ENCODE measurements at regions not wholly inside any gene's neighbourhood (a gene's known extent, or its start where the extent isn't known, plus 50 kb on each side); places are given as distances from the start of the nearest gene placed in this dataset.

GRCh38 chr3:5757213-5757804, 569.8 kb downstream of the EDEM1 start:
- H3K27ac Mint-ChIP-seq = no peak overlapping the region
- no peak overlapping the region for H3K4me3 ChIP-seq (ENCODE audit: low read length)
- peaks cover 0 to 10% (median 0%) of the 10 kb centered on the region in 11 donors for H3K9me3 Mint-ChIP-seq
- H3K4me3 Mint-ChIP-seq = no peak overlapping the region
- H3K9me3 ChIP-seq (ENCODE audit: control insufficient read depth in 2 of 3, low read length in 3 of 3) = no peaks in the 10 kb centered on the region
- no peaks in the 10 kb centered on the region for H3K27me3 ChIP-seq (ENCODE audit: control insufficient read depth in 2 of 2, insufficient read depth in 2 of 2, low read length in 2 of 2)
- no peaks in the 10 kb centered on the region for H3K36me3 ChIP-seq (ENCODE audit: control insufficient read depth in 2 of 3, insufficient read depth in 3 of 3, low read length in 3 of 3)
- ChIA-PET POLR2A (no interaction called here), CTCF (no interaction called here)
- ATAC-seq (no peak), DNase-seq (no peak)
- peaks cover 0 to 1% (median 0%) of the 10 kb centered on the region in 7 donors for H3K4me1 Mint-ChIP-seq
- peaks cover 0 to 6% (median 0%) of the 10 kb centered on the region in 5 donors for H3K27me3 Mint-ChIP-seq
- intact Hi-C loops (cut with micrococcal nuclease) = no loop called here
- no peaks in the 10 kb centered on the region for H3K36me3 Mint-ChIP-seq
- no peaks in the 10 kb centered on the region for H3K4me1 ChIP-seq (ENCODE audit: control insufficient read depth in 2 of 2, insufficient read depth in 2 of 2, low read length in 2 of 2)
- no peak overlapping the region for H3K27ac ChIP-seq (ENCODE audit: low read depth, low read length)

- Mint-ChIP-seq H3K4me1 (peaks cover 0 to 1% (median 0%) of the 10 kb centered on the region in 7 donors), H3K36me3 (no peaks in the 10 kb centered on the region), H3K27ac (no peak overlapping the region), H3K27me3 (peaks cover 0 to 6% (median 0%) of the 10 kb centered on the region in 5 donors), H3K9me3 (peaks cover 0 to 6% (median 0%) of the 10 kb centered on the region in 11 donors), H3K4me3 (no peak overlapping the region)
- DNase-seq (no peak), ATAC-seq (no peak)
- H3K4me1 ChIP-seq (ENCODE audit: control insufficient read depth in 2 of 2, insufficient read depth in 2 of 2, low read length in 2 of 2) = no peaks in the 10 kb centered on the region
- H3K36me3 ChIP-seq (ENCODE audit: control insufficient read depth in 2 of 3, insufficient read depth in 3 of 3, low read length in 3 of 3) = no peaks in the 10 kb centered on the region
- H3K27me3 ChIP-seq (ENCODE audit: control insufficient read depth in 2 of 2, insufficient read depth in 2 of 2, low read length in 2 of 2) = no peaks in the 10 kb centered on the region
- no peak overlapping the region for H3K4me3 ChIP-seq (ENCODE audit: low read length)
- POLR2A ChIA-PET = no interaction called here
- CTCF ChIA-PET = interaction anchor here (0.6 kb wide), 1 partner anchor 892 kb away, joined by 3 read pairs; no protein-coding TSS in a partner anchor
- intact Hi-C loops (cut with micrococcal nuclease) = no loop called here
- H3K9me3 ChIP-seq (ENCODE audit: control insufficient read depth in 2 of 3, low read length in 3 of 3) = no peaks in the 10 kb centered on the region
- H3K27ac ChIP-seq (ENCODE audit: low read depth, low read length) = no peak overlapping the region
Measured at GRCh38 chr3:5758699-5759098, 571.2 kb downstream of the EDEM1 start.

- Histone ChIP-seq H3K4me1 (ENCODE audit: control insufficient read depth in 2 of 2, insufficient read depth in 2 of 2, low read length in 2 of 2) (no peaks in the 10 kb centered on the region), H3K27ac (ENCODE audit: low read depth, low read length) (no peak overlapping the region), H3K4me3 (ENCODE audit: low read length) (no peak overlapping the region), H3K36me3 (ENCODE audit: control insufficient read depth in 2 of 3, insufficient read depth in 3 of 3, low read length in 3 of 3) (no peaks in the 10 kb centered on the region), H3K9me3 (ENCODE audit: control insufficient read depth in 2 of 3, low read length in 3 of 3) (no peaks in the 10 kb centered on the region), H3K27me3 (ENCODE audit: control insufficient read depth in 2 of 2, insufficient read depth in 2 of 2, low read length in 2 of 2) (peaks cover 0 to 2% of the 10 kb centered on the region in 2 donors)
- peaks cover 0 to 4% (median 0%) of the 10 kb centered on the region in 5 donors for H3K27me3 Mint-ChIP-seq
- peaks cover 0 to 1% (median 0%) of the 10 kb centered on the region in 7 donors for H3K4me1 Mint-ChIP-seq
- H3K4me3 Mint-ChIP-seq = no peak overlapping the region
- POLR2A ChIA-PET = no interaction called here
- DNase-seq (no peak), ATAC-seq (no peak)
- intact Hi-C loops (cut with micrococcal nuclease) = no loop called here
- CTCF ChIA-PET = no interaction called here
- no peak overlapping the region for H3K27ac Mint-ChIP-seq
- H3K36me3 Mint-ChIP-seq = no peaks in the 10 kb centered on the region
- peaks cover 0 to 11% (median 0%) of the 10 kb centered on the region in 11 donors for H3K9me3 Mint-ChIP-seq
Measured at GRCh38 chr3:5762506-5762905, 575.0 kb downstream of the EDEM1 start.

- Histone ChIP-seq H3K27me3 (ENCODE audit: control insufficient read depth in 2 of 2, insufficient read depth in 2 of 2, low read length in 2 of 2) (peaks cover 0 to 2% of the 10 kb centered on the region in 2 donors), H3K9me3 (ENCODE audit: control insufficient read depth in 2 of 3, low read length in 3 of 3) (no peaks in the 10 kb centered on the region), H3K36me3 (ENCODE audit: control insufficient read depth in 2 of 3, insufficient read depth in 3 of 3, low read length in 3 of 3) (no peaks in the 10 kb centered on the region), H3K4me3 (ENCODE audit: low read length) (no peak overlapping the region), H3K27ac (ENCODE audit: low read depth, low read length) (no peak overlapping the region), H3K4me1 (ENCODE audit: control insufficient read depth in 2 of 2, insufficient read depth in 2 of 2, low read length in 2 of 2) (no peaks in the 10 kb centered on the region)
- intact Hi-C loops (cut with micrococcal nuclease) = no loop called here
- Mint-ChIP-seq H3K4me3 (no peak overlapping the region), H3K27ac (no peak overlapping the region), H3K36me3 (no peaks in the 10 kb centered on the region), H3K9me3 (peaks cover 0 to 6% (median 0%) of the 10 kb centered on the region in 11 donors), H3K4me1 (no peaks in the 10 kb centered on the region), H3K27me3 (no peaks in the 10 kb centered on the region)
- CTCF ChIA-PET = no interaction called here
- ATAC-seq (no peak), DNase-seq (no peak)
- POLR2A ChIA-PET = no interaction called here
Measured at GRCh38 chr3:5766848-5767247, 579.3 kb downstream of the EDEM1 start.

GRCh38 chr3:5767304-5767703, 579.8 kb downstream of the EDEM1 start:
- no peak overlapping the region for H3K4me3 ChIP-seq (ENCODE audit: low read length)
- H3K27ac ChIP-seq (ENCODE audit: low read depth, low read length) = no peak overlapping the region
- DNase-seq (no peak), ATAC-seq (no peak)
- Mint-ChIP-seq H3K27me3 (no peaks in the 10 kb centered on the region), H3K36me3 (no peaks in the 10 kb centered on the region), H3K9me3 (peaks cover 0 to 6% (median 0%) of the 10 kb centered on the region in 11 donors), H3K4me3 (no peak overlapping the region), H3K27ac (no peak overlapping the region), H3K4me1 (no peaks in the 10 kb centered on the region)
- peaks cover 0 to 2% of the 10 kb centered on the region in 2 donors for H3K27me3 ChIP-seq (ENCODE audit: control insufficient read depth in 2 of 2, insufficient read depth in 2 of 2, low read length in 2 of 2)
- POLR2A ChIA-PET = no interaction called here
- no peaks in the 10 kb centered on the region for H3K9me3 ChIP-seq (ENCODE audit: control insufficient read depth in 2 of 3, low read length in 3 of 3)
- H3K36me3 ChIP-seq (ENCODE audit: control insufficient read depth in 2 of 3, insufficient read depth in 3 of 3, low read length in 3 of 3) = no peaks in the 10 kb centered on the region
- H3K4me1 ChIP-seq (ENCODE audit: control insufficient read depth in 2 of 2, insufficient read depth in 2 of 2, low read length in 2 of 2) = no peaks in the 10 kb centered on the region
- CTCF ChIA-PET = no interaction called here
- intact Hi-C loops (cut with micrococcal nuclease) = no loop called here

- Mint-ChIP-seq H3K27me3 (no peaks in the 10 kb centered on the region), H3K9me3 (peaks cover 0 to 6% (median 0%) of the 10 kb centered on the region in 11 donors)
- CTCF ChIA-PET = interaction anchor here (0.5 kb wide), 1 partner anchor 631 kb away, joined by 3 read pairs; no protein-coding TSS in a partner anchor
Measured at GRCh38 chr3:5768281-5768945, 580.9 kb downstream of the EDEM1 start.

GRCh38 chr3:5769825-5770224, 582.3 kb downstream of the EDEM1 start:
- intact Hi-C loops (cut with micrococcal nuclease) = no loop called here
- no peaks in the 10 kb centered on the region for H3K4me1 Mint-ChIP-seq

More at GRCh38 chr3:5768281-5768945, 580.9 kb downstream of the EDEM1 start:
- intact Hi-C loops (cut with micrococcal nuclease) = no loop called here
- Histone ChIP-seq H3K27ac (ENCODE audit: low read depth, low read length) (no peak overlapping the region), H3K9me3 (ENCODE audit: control insufficient read depth in 2 of 3, low read length in 3 of 3) (no peaks in the 10 kb centered on the region), H3K36me3 (ENCODE audit: control insufficient read depth in 2 of 3, insufficient read depth in 3 of 3, low read length in 3 of 3) (no peaks in the 10 kb centered on the region), H3K4me3 (ENCODE audit: low read length) (no peak overlapping the region), H3K4me1 (ENCODE audit: control insufficient read depth in 2 of 2, insufficient read depth in 2 of 2, low read length in 2 of 2) (no peaks in the 10 kb centered on the region), H3K27me3 (ENCODE audit: control insufficient read depth in 2 of 2, insufficient read depth in 2 of 2, low read length in 2 of 2) (peaks cover 0 to 2% of the 10 kb centered on the region in 2 donors)
- H3K4me3 Mint-ChIP-seq = no peak overlapping the region
- H3K4me1 Mint-ChIP-seq = no peaks in the 10 kb centered on the region
- H3K27ac Mint-ChIP-seq = no peak overlapping the region
- ATAC-seq (no peak), DNase-seq (no peak)
- POLR2A ChIA-PET = no interaction called here
- no peaks in the 10 kb centered on the region for H3K36me3 Mint-ChIP-seq

More at GRCh38 chr3:5769825-5770224, 582.3 kb downstream of the EDEM1 start:
- no peak overlapping the region for H3K27ac ChIP-seq (ENCODE audit: low read depth, low read length)
- ChIA-PET CTCF (no interaction called here), POLR2A (no interaction called here)
- H3K27me3 Mint-ChIP-seq = no peaks in the 10 kb centered on the region
- H3K4me3 ChIP-seq (ENCODE audit: low read length) = no peak overlapping the region
- H3K27me3 ChIP-seq (ENCODE audit: control insufficient read depth in 2 of 2, insufficient read depth in 2 of 2, low read length in 2 of 2) = peaks cover 0 to 2% of the 10 kb centered on the region in 2 donors
- ATAC-seq = no peak
- no peaks in the 10 kb centered on the region for H3K36me3 ChIP-seq (ENCODE audit: control insufficient read depth in 2 of 3, insufficient read depth in 3 of 3, low read length in 3 of 3)
- H3K27ac Mint-ChIP-seq = no peak overlapping the region
- no peaks in the 10 kb centered on the region for H3K36me3 Mint-ChIP-seq
- H3K9me3 Mint-ChIP-seq = peaks cover 0 to 7% (median 3%) of the 10 kb centered on the region in 11 donors
- H3K4me3 Mint-ChIP-seq = no peak overlapping the region
- H3K9me3 ChIP-seq (ENCODE audit: control insufficient read depth in 2 of 3, low read length in 3 of 3) = no peaks in the 10 kb centered on the region
- no peaks in the 10 kb centered on the region for H3K4me1 ChIP-seq (ENCODE audit: control insufficient read depth in 2 of 2, insufficient read depth in 2 of 2, low read length in 2 of 2)
- DNase-seq = no peak

Data from naive thymus-derived CD4-positive, alpha-beta T cell (primary cell).